ENCODE measurements at regions not wholly inside any gene's neighbourhood (a gene's known extent, or its start where the extent isn't known, plus 50 kb on each side); places are given as distances from the start of the nearest gene placed in this dataset.

- no peak for DNase-seq (ENCODE audit: low read depth in 3 of 3)
These were observed 156.9 kb downstream of the USP12 start for GRCh38 chr13:27014406-27015359.

DNA sequence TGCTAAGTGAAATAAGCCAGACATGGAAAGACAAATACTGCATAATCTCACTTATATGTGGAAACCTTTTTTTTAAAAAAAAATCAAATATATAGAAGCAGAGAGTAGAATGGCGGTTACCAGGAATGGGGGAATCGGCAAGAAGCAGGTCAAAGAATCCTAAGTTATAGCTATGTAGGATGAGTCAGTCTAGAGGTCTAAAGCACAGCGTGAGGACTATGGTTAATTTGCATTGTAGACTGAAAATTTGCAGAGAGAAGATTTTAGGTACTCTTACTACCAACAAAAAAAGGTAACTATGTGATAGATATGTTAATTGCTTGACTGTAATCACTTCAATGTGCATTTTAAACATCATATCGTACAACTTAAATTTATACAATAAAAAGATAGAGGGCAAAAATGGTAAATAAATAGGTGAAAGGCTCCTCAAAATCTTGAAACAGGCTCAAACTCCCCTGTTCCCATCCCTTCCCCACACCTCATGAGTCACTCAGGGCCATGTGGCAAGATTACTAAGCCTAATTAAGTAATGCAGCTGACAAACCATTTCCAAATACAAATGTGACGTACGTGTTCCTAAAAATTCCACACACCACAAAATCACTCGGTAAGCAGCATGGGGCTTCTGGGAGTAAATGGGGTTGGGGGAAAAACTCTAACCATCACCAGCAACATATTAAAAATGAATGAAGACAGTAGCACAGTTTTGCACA, 159.0 kb downstream of the USP12 start:
- DNase-seq (ENCODE audit: low read depth in 3 of 3) = no peak

DNA sequence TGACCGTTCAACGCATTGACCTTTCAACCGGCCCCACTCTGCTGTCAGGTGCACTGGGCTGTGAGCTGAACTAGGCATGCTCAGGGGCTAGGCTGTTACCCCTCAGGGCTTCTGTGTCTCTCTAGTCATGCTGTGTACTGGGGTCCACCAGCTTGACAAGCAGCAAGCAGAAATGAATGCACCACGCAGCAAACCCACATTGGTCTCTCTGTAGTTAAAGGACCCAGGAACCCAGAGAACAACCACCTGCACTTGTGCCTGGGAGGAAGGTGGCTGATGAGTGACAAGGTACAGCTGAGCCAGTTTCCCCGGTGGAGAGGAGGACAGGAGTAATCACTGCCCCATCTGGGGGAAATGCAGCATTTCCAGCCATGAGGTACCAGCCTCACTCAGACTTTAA, 159.9 kb downstream of the USP12 start:
- no peak for DNase-seq (ENCODE audit: low read depth in 3 of 3)

GRCh38 chr13:27008733-27009132, 162.9 kb downstream of the USP12 start:
- DNase-seq (ENCODE audit: low read depth in 3 of 3) = no peak

DNA sequence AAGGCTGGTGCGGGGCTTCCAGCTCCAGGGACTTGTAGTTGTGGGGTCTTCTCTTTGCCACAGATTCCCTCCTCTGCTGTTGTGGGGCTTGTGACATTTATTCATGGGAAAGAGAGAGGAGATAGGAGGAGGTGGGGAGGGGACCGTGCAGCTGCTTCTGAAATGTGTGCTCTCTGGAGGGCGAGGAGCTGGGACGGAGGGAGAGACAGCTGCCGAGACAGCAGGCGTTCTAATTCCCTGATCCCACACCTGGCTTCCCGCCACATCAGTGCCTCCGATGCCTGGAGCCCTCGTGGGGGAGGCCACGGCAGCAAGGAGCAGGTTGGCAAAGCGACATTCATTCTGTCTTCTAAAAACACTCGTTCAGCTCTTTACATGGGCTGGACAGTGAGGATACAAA, 164.4 kb downstream of the USP12 start:
- DNase-seq (ENCODE audit: low read depth in 3 of 3) = no peak

DNA sequence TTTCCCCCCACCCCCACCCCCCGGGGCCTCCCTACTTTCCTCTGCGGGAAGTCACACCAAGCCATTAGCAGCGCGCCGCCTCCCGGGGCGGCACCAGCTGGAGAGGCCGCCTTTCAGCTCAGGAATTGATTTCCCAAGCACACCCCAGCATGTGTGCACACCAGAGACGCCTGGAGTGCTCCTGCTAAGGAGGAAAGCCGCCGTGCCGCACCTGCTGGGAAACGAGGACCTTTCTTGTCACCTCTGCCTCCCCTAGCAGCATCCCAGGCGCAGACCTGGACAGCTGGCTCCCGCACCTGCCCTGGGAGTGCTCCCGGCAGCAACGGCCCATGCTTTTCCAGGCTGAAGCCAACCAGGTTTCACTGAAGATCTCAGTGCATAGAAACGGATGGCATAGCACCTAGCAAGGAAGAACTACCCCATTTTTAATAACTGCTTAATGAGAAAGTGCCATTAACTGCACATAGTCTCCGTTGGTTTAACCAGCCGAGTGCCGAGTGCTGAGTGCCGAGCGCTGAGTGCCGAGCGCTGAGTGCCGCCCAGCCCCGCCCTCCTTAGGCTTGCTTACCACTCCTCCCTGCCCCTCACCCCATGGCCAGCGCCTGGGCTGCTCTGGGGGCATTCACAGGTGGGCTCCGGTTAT, 165.0 kb downstream of the USP12 start:
- DNase-seq (ENCODE audit: low read depth in 3 of 3) = no peak

- no peak for DNase-seq (ENCODE audit: low read depth in 3 of 3)
These were observed 165.6 kb downstream of the USP12 start for GRCh38 chr13:27005976-27006518.

- DNase-seq (ENCODE audit: low read depth in 3 of 3) = no peak
These were observed 166.1 kb downstream of the USP12 start for GRCh38 chr13:27005556-27005955.

DNA sequence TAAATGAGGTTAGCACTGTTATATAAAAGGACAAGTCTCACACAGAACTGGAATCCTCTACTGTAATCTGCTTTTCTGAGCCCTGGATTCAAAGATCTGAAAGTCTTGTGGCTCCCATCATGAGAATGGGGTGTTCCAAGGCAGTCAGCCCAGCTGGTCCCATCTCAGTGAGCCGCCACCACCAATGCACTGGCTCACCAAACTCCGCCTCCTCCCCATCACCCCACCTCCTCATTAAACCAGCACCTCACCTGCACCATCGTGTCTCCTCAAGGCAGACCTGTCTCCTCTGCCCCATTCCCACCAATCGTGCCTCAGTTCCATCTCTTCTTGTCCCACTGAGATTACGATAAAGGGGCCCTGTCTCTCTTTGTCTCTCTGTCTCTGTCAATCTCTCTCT, 166.7 kb downstream of the USP12 start:
- no peak for DNase-seq (ENCODE audit: low read depth in 3 of 3)

- no peak for DNase-seq (ENCODE audit: low read depth in 3 of 3)
These were observed 167.3 kb downstream of the USP12 start for GRCh38 chr13:27004326-27004725.

DNA sequence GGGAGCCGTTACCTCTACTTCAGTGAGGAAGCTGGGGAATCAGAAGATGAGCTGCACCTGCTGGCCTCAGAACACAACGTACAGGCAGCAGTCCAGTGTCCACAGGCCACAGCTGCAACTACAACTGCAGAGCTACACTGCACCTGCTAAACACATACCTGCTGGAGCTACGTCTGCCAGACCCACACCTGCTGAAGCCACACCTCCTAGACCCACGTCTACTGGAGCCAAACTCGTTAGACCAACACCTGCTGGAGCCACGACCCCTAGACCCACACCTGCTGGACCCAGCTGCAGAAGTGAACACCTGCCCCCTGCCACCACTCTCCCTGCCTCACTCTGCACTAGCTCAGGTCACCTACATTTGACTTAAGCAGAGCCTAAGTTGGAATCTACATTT, 169.9 kb downstream of the USP12 start:
- no peak for DNase-seq (ENCODE audit: low read depth in 3 of 3)

GRCh38 chr13:27000686-27001085, 170.9 kb downstream of the USP12 start:
- DNase-seq (ENCODE audit: low read depth in 3 of 3) = no peak

DNA sequence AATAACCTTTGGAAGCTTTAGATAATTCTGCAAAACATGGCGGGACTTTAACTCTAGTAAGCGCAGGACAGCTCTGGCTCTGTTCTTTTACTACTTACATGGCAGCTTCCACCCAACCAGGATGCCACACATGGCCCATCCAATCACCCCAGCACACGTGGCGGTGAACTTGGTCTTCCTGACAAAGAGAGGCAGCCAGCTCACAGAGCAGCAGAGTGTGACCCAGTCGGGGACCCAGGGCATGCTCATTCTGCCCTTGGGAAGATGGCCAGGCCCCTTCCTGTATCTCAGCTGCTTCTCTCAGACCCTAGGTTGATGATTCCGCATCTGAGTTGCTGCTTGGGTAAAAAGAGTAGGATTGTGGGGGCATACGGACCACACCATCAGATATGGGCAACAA, 172.1 kb downstream of the USP12 start:
- no peak for DNase-seq (ENCODE audit: low read depth in 3 of 3)

- no peak for DNase-seq (ENCODE audit: low read depth in 3 of 3)
These were observed 173.3 kb downstream of the USP12 start for GRCh38 chr13:26998292-26998691.

DNA sequence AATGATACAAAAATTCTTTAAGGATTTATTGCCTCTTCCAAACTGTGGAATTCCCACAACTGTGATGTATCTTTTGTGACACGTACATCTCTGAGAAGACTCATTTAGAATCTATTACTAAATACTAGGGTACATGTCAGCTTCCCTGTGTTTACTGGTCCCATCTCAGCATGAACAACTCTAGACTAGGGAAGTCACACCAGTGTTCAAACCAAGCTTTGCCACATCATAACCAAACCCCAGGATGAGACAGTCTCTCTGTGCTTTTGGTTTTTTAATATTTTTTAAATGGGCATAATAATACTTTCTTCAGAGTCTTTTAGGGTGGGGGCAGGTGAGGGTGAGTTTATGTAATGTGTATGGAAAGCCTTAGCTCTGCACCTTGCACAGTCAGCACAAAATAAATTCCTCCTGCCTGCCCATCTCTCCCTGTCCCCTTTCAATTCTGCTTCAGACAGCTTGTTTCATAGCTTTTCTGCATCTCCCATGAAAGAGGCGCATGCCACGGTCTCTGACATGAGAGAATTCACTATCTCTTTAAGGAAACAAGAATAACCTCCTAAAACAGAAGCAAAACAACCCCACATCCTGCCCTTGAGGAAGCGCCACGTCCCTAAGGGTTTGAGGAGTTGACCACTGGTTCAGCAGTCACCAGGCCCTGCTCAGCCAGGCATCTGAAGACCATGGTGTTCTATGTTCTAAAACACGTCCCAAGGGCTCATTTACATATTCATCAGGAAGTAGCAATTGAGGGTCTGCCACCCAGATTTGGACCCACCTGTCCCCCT, 174.5 kb downstream of the USP12 start:
- DNase-seq (ENCODE audit: low read depth in 3 of 3) = no peak

DNA sequence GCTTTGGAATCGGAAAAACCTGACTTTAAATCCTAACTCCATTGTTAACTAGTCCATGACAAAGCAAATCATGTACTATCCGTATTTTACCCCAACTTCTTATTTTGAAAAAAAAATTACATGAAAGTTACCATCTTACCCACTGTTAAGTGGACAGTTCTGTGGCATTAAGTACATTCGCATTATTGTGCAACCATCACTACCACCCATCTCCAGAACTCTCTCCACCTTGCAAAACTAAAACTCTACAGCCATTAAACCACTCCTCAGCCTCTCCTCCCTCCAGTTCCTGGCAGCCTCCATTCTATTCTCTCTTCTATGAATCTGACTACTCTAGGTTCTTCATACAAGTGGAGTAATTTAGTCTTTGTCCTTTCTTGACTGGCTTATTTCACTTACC, 176.5 kb downstream of the USP12 start:
- DNase-seq (ENCODE audit: low read depth in 3 of 3) = no peak

DNA sequence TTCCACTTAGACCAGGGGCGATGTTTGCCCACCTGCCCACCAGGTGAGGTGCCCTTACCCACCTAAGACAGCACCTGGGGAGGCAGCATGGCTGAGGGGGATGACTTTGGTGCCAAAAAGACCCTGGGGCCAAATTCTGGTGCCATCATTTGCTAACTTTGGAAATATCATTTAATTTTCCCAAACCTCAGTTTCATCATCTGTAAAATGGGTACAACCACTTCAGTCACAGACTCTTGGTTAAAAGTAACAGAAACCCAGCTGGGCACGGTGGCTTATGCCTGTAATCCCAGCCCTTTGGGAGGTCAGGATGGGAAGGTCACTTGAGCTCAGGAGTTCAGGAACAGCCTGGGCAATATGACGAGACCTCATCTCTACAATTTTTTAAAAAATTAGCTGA, 177.8 kb downstream of the USP12 start:
- DNase-seq (ENCODE audit: low read depth in 3 of 3) = no peak

GRCh38 chr13:26992951-26993719, 178.5 kb downstream of the USP12 start:
- DNase-seq (ENCODE audit: low read depth in 3 of 3) = no peak

DNA sequence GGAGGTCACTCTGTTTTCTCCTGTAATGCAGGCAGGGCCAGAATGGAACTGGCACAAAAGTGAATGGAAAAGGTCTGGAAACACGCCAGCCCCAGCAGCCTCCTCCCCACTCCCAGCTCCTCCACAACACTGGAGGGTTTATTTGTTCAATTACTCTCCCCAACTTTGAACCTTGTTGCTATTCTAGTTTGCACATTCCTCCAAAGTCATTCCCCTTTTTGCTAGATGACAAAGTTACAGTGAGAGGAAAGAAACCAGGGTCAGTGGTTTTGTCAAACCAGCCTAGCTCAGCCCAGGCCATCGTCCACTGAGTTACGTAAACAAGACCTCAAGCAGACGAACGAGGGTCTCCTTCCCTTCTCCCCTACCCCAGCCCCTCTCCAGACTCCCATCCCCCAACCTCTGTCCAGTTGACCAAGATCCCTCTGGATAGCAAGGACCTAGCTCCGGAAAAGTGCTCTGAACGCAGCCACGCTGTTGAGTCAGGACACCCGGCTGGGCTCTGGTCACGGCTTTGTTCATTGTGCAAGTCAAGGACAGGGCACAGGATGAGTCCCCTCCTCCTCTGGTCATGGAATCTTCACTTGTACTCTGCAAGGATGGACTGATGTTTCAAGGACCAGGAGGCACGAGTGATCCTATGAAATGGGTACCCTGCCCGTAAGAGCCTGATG, 180.0 kb downstream of the USP12 start:
- DNase-seq (ENCODE audit: low read depth in 3 of 3) = no peak
